NCI-H1436 treated with DMSO at 0.1 percent for 48 hours (cell line): ENCODE measurements at regions not wholly inside any gene's neighbourhood (a gene's known extent, or its start where the extent isn't known, plus 50 kb on each side); places are given as distances from the start of the nearest gene placed in this dataset.
"Not testable (repeated sequence)": the region's sequence is repeated elsewhere in the genome, so short reads cannot be mapped to it uniquely, and the experiment has no call there.

Source experiments
- DNase-seq: peaks from one replicate; lab custom pipeline; 2025; lab: John Stamatoyannopoulos, UW

DNA sequence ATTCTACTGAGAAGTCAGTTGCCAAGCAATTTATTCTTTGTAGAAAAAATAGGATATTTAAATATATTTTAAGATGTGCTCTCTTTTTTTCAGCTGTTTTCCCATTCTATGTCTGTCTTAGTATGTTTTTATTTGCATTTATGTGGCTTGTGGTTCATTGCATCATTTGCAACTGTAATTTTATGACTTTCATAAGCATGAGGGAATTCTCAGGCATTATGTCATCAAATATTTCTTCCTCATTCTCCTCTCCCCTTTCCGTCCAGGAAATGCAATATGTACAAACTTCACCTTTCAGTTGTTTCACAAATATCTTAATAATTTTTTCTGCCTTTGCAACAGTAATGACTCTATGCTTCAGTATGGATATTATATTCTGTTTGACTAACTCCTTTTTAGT, 560.2 kb upstream of the LRATD1 start:
- DNase-seq: no peak

DNA sequence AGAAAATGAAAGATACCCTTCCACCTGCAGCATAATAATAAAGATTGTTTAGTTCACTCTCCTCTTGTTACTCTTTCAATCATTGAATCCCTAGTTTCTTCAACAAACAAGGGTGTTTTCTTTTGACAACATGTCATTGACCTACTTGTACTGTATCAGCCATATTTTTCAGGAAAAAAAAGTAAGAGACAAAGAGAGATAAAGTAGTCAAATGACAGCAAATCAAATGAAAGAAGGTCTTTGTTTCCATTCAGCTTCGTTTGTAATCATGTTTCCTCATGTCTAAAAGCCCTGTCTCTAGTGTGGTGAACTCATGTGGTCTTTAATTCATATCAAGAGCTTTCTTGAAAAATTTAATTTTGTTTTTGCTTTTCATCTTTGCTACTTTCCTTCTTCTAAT, 557.8 kb upstream of the LRATD1 start:
- no peak for DNase-seq

DNA sequence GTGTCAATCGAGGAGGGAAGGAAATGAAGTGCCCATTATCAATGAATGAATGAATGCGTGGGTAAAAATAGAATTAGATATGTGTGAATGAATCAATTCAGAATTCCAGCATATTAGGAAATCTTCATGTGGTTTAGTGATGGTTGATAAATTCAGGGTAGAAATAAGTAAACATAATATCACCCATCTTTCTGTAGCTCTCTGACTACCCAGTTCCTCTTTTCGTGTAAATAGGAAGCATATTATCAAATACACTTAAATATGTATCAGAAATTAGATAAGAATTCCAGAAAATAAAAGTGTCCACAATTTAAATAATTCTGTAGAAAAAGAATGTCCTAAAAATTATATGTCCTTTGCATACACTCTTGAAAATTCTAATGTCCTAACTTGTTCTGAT, 552.9 kb upstream of the LRATD1 start:
- DNase-seq: no peak

DNA sequence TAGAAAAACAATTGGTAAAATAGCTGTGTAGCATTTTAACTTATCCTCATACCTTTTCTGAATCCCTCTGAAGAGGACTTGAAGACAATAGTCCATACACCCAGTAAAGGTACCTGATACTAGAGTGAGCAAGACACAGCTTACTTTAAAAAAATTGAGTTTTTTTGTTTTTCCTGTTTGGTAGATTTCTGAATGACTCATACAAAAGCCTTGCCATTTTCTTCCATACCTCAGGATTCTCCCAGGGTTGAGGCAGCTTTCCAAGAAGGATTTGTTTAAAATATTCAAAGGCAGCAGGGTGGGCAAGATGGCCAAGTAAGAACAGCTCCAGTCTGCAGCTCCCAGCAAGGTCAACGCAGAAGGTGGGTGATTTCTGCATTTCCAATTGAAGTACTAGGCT, 551.0 kb upstream of the LRATD1 start:
- DNase-seq: no peak

DNA sequence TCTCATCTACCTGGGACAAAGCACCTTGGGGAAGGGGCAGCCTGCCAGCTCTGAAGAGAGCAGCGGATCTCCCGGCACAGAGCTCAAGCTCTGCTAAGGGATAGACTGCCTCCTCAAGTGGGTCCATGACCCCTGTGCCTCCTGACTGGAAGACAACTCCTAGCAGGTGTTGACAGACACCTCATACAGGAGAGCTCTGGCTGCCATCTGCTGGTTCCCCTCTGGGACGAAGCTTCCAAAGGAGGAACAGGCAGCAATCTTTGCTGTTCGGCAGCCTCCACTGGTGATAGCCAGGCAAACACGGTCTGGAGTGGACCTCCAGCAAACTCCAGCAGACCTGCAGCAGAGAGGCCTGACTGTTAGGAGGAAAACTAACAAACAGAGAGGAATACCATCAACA, 549.9 kb upstream of the LRATD1 start:
- DNase-seq: no peak

DNA sequence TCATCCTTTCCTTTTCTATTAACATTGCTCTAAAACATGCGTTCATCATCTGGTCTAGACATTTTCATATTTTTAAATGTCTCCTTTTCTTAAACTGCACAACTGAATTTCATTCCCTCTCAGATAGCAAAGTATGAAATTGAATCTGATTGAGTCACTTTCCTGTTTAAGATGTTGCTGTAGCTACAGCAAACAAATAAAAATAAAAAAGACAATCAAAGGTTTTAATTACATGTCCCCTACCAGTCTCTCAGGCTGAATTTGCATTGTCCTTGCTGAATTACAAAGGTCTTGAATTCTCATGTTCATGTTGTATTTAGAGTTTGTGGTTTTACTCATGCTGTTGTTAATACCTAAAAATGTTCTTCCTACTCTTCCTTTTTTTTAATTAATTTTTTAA, 537.9 kb upstream of the LRATD1 start:
- DNase-seq: no peak

DNA sequence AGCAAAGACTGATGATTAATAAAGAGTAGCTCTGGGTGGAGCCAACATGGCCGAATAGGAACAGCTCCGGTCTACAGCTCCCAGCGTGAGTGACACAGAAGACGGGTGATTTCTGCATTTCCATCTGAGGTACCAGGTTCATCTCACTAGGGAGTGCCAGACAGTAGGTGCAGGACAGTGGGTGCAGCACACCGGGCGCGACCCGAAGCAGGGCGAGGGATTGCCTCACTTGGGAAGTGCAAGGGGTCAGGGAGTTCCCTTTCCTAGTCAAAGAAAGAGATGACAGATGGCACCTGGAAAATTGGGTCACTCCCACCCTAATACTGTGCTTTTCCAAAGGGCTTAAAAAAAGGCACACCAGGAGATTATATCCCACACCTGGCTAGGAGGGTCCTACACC, 533.4 kb upstream of the LRATD1 start:
- DNase-seq: not testable (repeated sequence)

DNA sequence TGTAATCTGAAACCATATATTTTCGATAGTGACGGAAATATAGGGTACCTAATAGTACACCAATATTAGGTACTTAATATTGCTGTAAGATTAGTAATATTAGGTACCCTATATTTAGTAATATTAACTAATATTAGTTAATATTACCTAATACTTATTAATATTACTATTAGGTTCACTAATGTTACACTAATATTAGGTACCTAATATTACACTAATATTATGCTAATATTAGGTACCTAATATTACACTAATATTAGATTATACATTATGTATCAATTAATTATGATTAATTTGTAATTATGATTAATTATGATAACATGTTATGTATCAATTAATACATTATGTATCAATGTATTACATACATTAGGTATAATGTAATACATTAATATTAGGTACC, 518.2 kb upstream of the LRATD1 start:
- no peak for DNase-seq

DNA sequence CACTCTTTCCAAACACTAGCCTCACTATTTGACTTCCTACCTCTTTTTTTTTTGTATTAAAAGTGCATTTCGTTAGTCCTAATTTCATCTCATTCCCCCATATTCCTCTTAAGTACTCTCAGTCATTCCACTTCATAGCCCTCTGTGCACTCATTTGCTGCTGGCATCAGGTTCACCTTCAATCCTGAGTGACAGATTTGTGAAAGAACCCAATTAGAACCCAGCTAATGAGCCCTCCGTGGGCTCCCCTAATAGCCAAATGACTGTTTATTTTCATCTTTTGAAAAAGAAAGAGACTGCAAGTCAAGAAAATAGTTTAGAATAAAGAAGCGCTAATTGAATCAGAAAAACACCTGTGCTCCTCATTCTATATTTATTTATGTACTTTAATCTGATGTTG, 512.1 kb upstream of the LRATD1 start:
- DNase-seq: no peak

DNA sequence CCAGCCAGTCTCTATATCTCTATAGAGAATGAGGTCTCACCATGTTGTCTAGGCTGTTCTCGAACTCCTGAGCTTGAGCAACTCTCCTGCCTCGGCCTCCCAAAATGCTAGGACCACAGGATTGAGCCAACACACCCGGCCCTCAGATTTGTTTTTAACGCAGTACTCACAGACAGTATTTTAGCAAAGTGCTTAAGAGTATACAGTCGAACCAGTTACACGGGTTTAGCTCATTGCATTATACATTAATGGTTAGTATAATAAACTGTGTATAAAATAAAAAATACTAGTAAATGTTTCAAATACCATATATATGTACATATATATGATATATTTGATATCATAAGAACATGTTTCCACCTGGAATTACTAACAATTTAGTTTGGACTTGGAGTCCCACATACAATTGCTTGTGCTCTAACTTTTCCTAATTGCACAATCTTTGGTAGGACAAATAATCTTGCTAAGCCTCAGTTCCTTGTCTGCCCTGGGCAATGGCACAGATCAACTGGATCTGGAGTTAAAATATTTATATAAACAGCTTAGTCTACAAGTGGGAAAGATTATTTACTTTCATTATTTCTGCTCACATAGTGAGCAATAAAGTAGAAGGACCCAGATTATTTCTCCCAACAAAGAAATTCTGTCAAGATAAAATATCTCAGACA, 508.9 kb upstream of the LRATD1 start:
- DNase-seq: no peak

DNA sequence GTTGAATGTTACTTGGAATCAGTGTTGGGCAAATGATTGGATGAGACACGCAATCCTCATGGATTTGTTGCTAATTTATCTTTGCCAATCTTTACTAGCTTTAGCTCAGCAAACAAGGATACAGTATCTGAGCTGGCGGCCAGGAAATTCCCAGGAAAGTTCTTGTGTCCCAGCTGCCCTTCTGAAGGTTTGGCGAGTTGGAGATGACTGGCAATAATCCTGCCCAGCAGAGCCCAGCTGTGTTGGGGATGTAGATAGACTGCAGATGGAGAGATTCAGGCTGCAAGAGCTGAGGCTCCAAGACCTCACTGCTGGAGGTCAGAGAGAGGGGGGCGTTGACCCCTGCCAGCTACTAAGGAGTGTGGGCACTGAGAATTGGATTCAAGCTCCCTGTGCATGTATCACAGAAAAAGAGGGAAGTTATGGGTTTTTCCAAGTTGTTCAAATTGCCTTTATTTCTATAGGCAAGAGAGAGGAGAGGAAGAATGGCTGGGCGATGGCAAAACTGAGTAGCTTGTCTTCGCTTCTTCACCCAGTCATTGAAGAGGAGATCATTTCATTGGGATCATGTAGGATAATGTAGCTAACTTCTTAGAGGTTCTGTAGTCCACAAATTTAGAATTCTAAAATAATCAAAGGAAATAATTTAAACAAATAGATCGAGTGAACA, 506.8 kb upstream of the LRATD1 start:
- no peak for DNase-seq

DNA sequence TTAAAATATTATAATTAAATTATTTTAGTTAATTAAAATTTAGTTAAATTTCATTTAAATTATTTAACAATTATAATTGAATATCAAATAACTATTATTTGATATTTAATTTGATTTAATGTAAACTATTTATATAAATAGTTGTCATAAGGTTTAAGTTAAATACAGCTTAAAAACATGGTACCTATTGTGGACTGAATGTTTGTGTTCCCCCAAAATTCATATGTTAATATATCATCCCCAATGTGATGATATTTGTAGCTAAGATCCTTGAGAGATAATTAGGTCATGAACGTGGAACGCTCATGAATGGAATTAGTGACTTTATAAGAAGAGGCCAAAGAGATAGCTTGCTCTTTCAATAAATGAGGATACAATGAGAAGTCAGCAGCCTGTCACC, 505.7 kb upstream of the LRATD1 start:
- no peak for DNase-seq

DNA sequence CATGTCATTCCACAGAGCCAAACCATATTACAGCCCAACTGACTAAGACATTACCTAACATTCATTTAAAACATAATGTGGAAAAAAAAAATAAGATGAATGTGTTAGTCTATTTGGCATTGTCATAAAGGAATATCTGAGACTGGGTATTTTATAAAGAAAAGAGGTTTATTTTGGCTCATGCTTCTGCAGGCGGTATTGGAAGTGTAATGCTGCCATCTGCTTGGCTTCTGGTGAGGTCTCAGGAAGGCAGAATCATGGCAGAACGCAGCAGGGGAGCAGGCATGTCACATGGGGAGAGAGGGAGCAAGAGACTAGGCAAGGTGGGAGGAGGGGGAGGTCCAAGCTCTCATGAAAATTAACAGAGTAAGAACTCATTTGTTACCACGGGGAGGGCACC, 504.8 kb upstream of the LRATD1 start:
- DNase-seq: no peak

DNA sequence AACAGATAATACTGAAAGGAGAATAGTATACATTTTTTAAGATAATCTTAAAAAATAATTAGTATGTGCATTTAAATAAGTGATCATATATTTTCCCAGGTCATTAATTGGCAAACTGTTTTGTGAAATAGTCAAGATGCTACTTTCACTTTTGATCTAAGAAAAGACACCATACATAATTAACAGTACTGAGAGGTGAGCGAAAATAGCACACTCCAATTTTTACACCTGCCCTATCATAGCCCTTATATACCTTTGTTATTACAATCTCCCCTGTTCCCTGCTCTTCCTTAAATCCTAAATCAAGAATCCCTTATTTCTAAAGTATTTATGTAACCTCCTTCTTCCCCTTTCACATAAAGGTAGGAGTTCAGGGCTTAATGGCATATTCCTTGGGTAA, 500.1 kb upstream of the LRATD1 start:
- DNase-seq: no peak

DNA sequence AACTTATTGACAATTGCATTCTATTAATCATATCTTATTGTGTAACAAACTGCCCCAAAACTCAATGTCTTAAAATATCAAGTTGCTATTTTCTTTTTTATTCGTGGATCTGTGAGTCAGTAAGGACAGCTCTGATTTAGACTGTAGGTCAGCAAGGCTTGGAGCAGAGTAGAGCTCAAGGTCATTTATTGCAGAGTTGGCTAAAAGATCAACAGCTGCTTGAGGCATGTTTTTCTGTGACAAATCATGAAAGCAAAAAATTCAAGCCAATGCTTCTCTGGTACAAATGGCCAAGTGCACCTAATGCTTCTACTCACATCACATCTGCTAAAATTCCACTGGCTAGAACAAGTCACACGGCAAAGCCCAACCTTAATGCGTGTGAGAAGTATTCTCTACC, 497.7 kb upstream of the LRATD1 start:
- DNase-seq: no peak

DNA sequence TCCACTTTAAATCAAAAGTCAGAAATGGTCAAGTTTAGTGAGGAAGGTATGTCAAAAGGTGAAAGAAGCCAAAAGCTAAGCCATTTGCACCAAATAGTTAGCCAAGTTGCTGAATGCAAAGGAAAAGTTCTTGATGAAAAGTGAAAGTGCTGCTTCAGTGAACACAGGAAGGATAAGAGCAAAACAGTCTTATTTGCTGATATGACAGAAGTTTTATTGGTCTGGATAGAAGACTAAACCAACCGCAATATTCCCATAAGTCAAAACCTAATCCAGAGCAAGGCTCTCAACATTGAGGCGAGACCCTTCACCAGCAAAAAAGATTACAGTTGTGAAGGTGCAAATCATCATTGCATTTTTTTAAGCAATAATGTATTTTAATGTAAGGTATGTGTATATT, 496.5 kb upstream of the LRATD1 start:
- no peak for DNase-seq

DNA sequence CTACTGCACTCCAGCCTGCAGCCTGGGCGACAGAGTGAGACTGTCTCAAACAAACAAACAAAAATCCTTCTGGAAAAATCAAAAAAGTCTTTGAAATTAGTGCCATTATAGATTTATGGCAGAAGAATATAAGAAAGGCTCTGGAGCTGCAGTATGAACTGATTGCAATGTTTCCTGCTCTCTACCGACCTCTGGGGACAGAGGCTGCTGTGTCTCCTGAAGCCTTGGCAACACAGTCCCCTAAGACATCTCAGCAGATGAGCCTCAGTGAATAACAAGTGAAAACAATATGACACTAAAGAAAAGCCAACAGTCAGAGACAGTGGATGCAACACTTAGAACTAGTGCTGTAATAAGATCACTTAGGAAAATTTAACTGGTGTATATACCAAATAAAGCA, 494.9 kb upstream of the LRATD1 start:
- no peak for DNase-seq

DNA sequence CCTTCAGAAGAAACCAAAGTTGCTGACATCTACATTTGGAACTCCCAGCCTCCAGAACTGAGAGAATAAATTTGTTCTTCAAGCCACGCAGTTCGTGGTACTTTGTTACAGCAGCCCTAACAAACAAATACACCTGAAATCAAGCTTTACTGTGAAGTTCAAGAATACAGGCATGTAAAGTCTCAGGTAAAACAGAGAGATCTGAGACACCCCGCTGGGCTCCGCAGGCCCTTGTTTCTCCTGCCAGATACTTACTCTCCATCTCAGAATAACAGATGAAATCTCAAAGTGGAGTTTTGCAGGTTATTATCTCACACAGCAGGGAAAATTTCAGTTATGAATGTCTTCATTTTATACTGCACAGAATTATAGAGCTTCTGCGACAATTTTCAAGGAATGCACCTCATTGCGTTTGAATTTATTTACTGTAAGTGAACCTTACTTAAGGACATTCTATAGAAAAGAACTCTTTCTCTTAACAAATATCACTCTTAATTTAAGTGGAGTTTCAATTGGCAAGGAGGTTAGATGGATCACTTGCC, 492.4 kb upstream of the LRATD1 start:
- no peak for DNase-seq

DNA sequence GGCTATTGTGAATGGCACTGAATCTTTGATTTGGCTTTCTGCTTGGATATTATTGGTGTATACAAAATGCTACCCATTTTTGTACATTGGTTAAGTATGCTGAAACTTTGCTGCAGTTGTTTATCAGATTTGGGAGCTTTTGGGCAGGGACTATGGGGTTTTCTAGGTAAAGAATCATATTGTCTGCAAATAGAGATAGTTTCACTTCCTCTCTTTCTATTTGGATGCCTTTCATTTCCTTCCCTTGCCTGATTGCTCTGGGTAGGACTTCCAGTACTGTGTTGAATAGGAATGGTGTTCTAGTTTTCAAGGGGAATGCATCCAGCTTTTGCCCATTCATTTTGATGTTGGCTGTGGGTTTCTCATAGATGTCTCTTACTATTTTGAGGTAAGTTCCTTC, 489.1 kb upstream of the LRATD1 start:
- no peak for DNase-seq

DNA sequence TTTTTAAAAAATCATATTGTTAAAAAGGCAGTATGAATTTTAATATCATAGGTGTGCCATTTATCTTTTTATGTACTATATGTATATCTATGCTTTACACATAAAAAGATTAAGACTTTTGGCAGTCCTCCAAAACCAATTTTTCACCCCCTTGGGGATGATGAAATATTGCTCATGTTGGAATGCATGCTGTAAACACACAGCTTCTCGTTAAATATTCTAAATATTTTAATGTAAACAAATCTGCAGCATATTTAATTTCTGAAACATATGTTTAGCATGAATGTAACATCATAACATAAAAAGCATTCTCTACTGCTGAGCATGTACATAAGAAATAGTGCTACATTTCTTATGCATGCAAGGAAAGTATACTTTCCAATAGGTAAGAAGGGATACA, 484.3 kb upstream of the LRATD1 start:
- no peak for DNase-seq

DNA sequence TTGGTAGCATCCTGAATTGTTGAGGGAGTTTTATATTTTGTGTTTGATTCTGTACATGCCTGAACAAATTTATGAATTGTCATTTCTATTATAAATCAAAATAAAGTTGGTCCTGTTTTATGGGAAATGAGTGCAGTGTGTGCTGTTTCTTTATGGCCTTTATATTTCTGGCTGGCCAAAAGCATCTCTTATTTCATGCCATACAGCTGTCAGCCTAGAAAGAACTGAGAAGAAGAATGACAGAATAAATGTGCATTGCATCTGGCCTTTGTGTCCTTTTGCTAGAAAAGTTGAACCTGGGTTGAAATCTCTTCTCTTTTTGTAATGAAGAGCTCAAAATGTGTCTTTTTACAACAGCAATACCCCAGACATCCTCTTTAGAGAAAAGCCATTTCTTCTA, 474.7 kb upstream of the LRATD1 start:
- DNase-seq: no peak

DNA sequence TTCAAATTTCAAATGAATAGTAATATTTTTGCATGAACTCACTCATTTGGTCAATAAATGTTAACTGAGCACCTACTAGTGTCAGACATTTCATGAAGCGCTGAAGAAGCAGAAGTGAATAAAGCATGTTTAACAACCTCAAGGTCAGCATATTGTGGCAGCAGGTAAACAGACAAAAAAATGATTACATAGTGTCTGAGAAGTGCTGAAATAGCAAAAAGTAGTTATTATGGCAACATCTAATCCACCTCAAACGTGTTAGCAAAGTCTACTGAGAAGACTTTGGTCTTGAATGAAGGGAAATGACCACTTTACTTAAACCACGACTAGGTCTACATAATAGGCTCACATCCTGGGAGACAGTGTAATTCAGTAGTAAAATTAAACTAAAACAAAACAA, 452.2 kb upstream of the LRATD1 start:
- DNase-seq: no peak

DNA sequence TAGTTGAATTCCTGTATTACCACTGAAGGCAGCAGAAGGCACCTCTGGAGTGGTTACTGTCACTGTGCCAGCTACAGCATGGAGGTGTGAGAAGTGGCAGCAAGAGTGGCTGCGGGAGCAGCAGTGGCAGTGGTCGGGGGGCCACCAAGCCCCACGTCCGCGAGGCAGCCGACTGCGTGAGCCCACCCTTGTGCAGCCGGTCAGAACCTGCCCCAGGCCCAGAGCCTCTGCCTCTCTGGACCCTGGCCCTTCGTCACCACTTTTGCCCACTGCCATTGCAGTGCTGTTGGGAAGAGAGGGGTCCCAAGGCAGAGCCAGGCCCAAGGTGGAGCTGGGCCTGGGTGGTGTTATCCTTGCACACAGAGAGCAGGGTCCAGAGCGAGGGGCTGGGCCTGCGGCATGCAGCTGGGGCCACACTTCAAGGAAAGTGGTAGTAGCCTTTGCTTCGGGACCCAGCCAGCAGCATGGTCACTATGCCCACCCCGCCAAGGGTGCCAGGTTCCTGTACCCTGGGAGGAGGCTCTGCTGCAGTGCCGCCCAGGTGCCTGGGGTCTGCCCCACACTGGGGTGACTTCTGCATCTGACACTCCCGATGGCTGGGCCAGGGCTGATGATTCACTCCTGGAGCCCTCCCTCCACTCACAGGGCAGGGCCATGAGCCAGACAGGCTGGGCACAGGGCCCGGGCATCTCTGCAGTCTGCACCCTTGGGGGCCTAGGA, 450.1 kb upstream of the LRATD1 start:
- DNase-seq: no peak
